ENCODE measurements at regions not wholly inside any gene's neighbourhood (a gene's known extent, or its start where the extent isn't known, plus 50 kb on each side); places are given as distances from the start of the nearest gene placed in this dataset.
A peak's percentile ranks its signal among the peaks of the same experiment; 100 is the strongest.

- Mint-ChIP-seq H3K4me1 (peaks cover 13 to 28% (median 15%) of the 10 kb centered on the region in 4 donors), H3K27me3 (peaks cover 0 to 1% of the 10 kb centered on the region in 2 donors), H3K36me3 (no peaks in the 10 kb centered on the region), H3K9me3 (peaks cover 0 to 10% (median 2%) of the 10 kb centered on the region in 8 donors), H3K27ac (peak overlapping the region in 1 of 7 donors; percentile 60), H3K4me3 (peak overlapping the region in 1 of 8 donors; percentile 21)
- no peaks in the 10 kb centered on the region for H3K9me3 ChIP-seq (ENCODE audit: control insufficient read depth in 1 of 2, low read length in 2 of 2)
- H3K36me3 ChIP-seq (ENCODE audit: insufficient read depth, low read length) = no peaks in the 10 kb centered on the region
- H3K4me1 ChIP-seq (ENCODE audit: insufficient read depth, low read length) = peaks cover 44% of the 10 kb centered on the region
- ChIA-PET POLR2A (ENCODE audit: partially characterized antibody) (no interaction called here), CTCF (ENCODE audit: partially characterized antibody) (interaction anchor here (1.6 kb wide), 1 partner anchor 24 kb away, joined by 4 read pairs; no protein-coding TSS in a partner anchor)
- H3K4me3 ChIP-seq (ENCODE audit: low read length in 2 of 2) = no peak overlapping the region
- intact Hi-C loops (cut with micrococcal nuclease) = no loop called here
- DNase-seq = no peak
- no peak overlapping the region for H3K27ac ChIP-seq (ENCODE audit: low read depth, low read length)
- no peaks in the 10 kb centered on the region for H3K27me3 ChIP-seq (ENCODE audit: insufficient read depth, low read length)
Observed at GRCh38 chr18:70627182-70627802, 338.4 kb downstream of the SOCS6 start.

GRCh38 chr18:70622622-70623419 is 334.0 kb downstream of the SOCS6 start:
- Mint-ChIP-seq H3K4me1 (peaks cover 29 to 57% (median 36%) of the 10 kb centered on the region in 4 donors), H3K36me3 (no peaks in the 10 kb centered on the region), H3K27me3 (peaks cover 0 to 1% of the 10 kb centered on the region in 2 donors), H3K9me3 (peaks cover 0 to 4% (median 2%) of the 10 kb centered on the region in 8 donors), H3K27ac (peak overlapping the region in 4 of 7 donors; percentile 18 to 86 (median 22)), H3K4me3 (peak overlapping the region in 1 of 8 donors; percentile 31)
- DNase-seq = no peak
- H3K4me3 ChIP-seq (ENCODE audit: low read length in 2 of 2) = no peak overlapping the region
- no peaks in the 10 kb centered on the region for H3K9me3 ChIP-seq (ENCODE audit: control insufficient read depth in 1 of 2, low read length in 2 of 2)
- ChIA-PET CTCF (ENCODE audit: partially characterized antibody) (interaction anchor here (0.7 to 4.2 kb wide), 5 partner anchors 12 to 49 kb away, joined by 3 to 22 read pairs (median 8); no protein-coding TSS in a partner anchor), POLR2A (ENCODE audit: partially characterized antibody) (interaction anchor here (0.7 to 4.5 kb wide), 7 partner anchors 13 to 159 kb away, joined by 3 to 45 read pairs (median 7); no protein-coding TSS in a partner anchor)
- no peaks in the 10 kb centered on the region for H3K27me3 ChIP-seq (ENCODE audit: insufficient read depth, low read length)
- intact Hi-C loops (cut with micrococcal nuclease) = no loop called here
- H3K36me3 ChIP-seq (ENCODE audit: insufficient read depth, low read length) = no peaks in the 10 kb centered on the region
- peaks cover 60% of the 10 kb centered on the region for H3K4me1 ChIP-seq (ENCODE audit: insufficient read depth, low read length)
- H3K27ac ChIP-seq (ENCODE audit: low read depth, low read length) = no peak overlapping the region

- no peaks in the 10 kb centered on the region for H3K36me3 Mint-ChIP-seq
- Histone ChIP-seq H3K36me3 (ENCODE audit: insufficient read depth, low read length) (no peaks in the 10 kb centered on the region), H3K27ac (ENCODE audit: low read depth, low read length) (peak overlapping the region; percentile 41), H3K9me3 (ENCODE audit: control insufficient read depth in 1 of 2, low read length in 2 of 2) (no peaks in the 10 kb centered on the region), H3K4me1 (ENCODE audit: insufficient read depth, low read length) (peaks cover 56% of the 10 kb centered on the region), H3K4me3 (ENCODE audit: low read length in 2 of 2) (peak overlapping the region in 1 of 2 donors; percentile 32), H3K27me3 (ENCODE audit: insufficient read depth, low read length) (no peaks in the 10 kb centered on the region)
- peak overlapping the region; percentile 86 to 97 (median 96) for H3K27ac Mint-ChIP-seq
- peaks cover 24 to 47% (median 35%) of the 10 kb centered on the region in 4 donors for H3K4me1 Mint-ChIP-seq
- peak overlapping the region; percentile 83 to 93 (median 87) for H3K4me3 Mint-ChIP-seq
- H3K27me3 Mint-ChIP-seq = peaks cover 0 to 1% of the 10 kb centered on the region in 2 donors
- POLR2A ChIA-PET (ENCODE audit: partially characterized antibody) = interaction anchor here (0.9 to 4.5 kb wide), 12 partner anchors 14 to 160 kb away, joined by 3 to 45 read pairs (median 7); no protein-coding TSS in a partner anchor
- CTCF ChIA-PET (ENCODE audit: partially characterized antibody) = interaction anchor here (0.8 to 4.2 kb wide), 9 partner anchors 12 to 160 kb away, joined by 3 to 22 read pairs (median 7); no protein-coding TSS in a partner anchor
- intact Hi-C loops (cut with micrococcal nuclease) = loop anchor here (1.0 kb wide), 1 partner anchor 38 kb away; no protein-coding TSS in a partner anchor
- peak in 4 of 5 donors; percentile 22 to 33 (median 25) for DNase-seq
- H3K9me3 Mint-ChIP-seq = peaks cover 0 to 4% (median 3%) of the 10 kb centered on the region in 8 donors
Observed at GRCh38 chr18:70621710-70622109, 332.9 kb downstream of the SOCS6 start.

- H3K4me1 ChIP-seq (ENCODE audit: insufficient read depth, low read length) = peaks cover 51% of the 10 kb centered on the region
- H3K9me3 ChIP-seq (ENCODE audit: control insufficient read depth in 1 of 2, low read length in 2 of 2) = no peaks in the 10 kb centered on the region
- Mint-ChIP-seq H3K4me1 (peaks cover 25 to 47% (median 35%) of the 10 kb centered on the region in 4 donors), H3K4me3 (peak overlapping the region in 7 of 8 donors; percentile 57 to 93 (median 87)), H3K27ac (peak overlapping the region; percentile 77 to 97 (median 95)), H3K27me3 (peaks cover 0 to 1% of the 10 kb centered on the region in 2 donors), H3K9me3 (peaks cover 3 to 9% (median 4%) of the 10 kb centered on the region in 8 donors), H3K36me3 (no peaks in the 10 kb centered on the region)
- no peaks in the 10 kb centered on the region for H3K27me3 ChIP-seq (ENCODE audit: insufficient read depth, low read length)
- no peaks in the 10 kb centered on the region for H3K36me3 ChIP-seq (ENCODE audit: insufficient read depth, low read length)
- intact Hi-C loops (cut with micrococcal nuclease) = loop anchor here (1.0 kb wide), 1 partner anchor 38 kb away; no protein-coding TSS in a partner anchor
- POLR2A ChIA-PET (ENCODE audit: partially characterized antibody) = interaction anchor here (0.9 to 4.5 kb wide), 12 partner anchors 14 to 161 kb away, joined by 3 to 45 read pairs (median 7); no protein-coding TSS in a partner anchor
- no peak for DNase-seq
- peak overlapping the region; percentile 41 for H3K27ac ChIP-seq (ENCODE audit: low read depth, low read length)
- no peak overlapping the region for H3K4me3 ChIP-seq (ENCODE audit: low read length in 2 of 2)
- CTCF ChIA-PET (ENCODE audit: partially characterized antibody) = interaction anchor here (0.8 to 4.2 kb wide), 8 partner anchors 11 to 161 kb away, joined by 3 to 22 read pairs (median 6); no protein-coding TSS in a partner anchor
Observed at GRCh38 chr18:70620837-70621612, 332.2 kb downstream of the SOCS6 start.

GRCh38 chr18:70617020-70617763 is 328.3 kb downstream of the SOCS6 start:
- Mint-ChIP-seq H3K9me3 (peaks cover 0 to 11% (median 4%) of the 10 kb centered on the region in 8 donors), H3K27me3 (no peaks in the 10 kb centered on the region), H3K4me3 (no peak overlapping the region), H3K4me1 (peaks cover 19 to 29% (median 23%) of the 10 kb centered on the region in 4 donors), H3K27ac (no peak overlapping the region), H3K36me3 (no peaks in the 10 kb centered on the region)
- POLR2A ChIA-PET (ENCODE audit: partially characterized antibody) = interaction anchor here (1.1 kb wide), 1 partner anchor 42 kb away, joined by 3 read pairs; no protein-coding TSS in a partner anchor
- intact Hi-C loops (cut with micrococcal nuclease) = no loop called here
- Histone ChIP-seq H3K36me3 (ENCODE audit: insufficient read depth, low read length) (no peaks in the 10 kb centered on the region), H3K27me3 (ENCODE audit: insufficient read depth, low read length) (no peaks in the 10 kb centered on the region), H3K4me3 (ENCODE audit: low read length in 2 of 2) (no peak overlapping the region), H3K4me1 (ENCODE audit: insufficient read depth, low read length) (peaks cover 34% of the 10 kb centered on the region), H3K9me3 (ENCODE audit: control insufficient read depth in 1 of 2, low read length in 2 of 2) (no peaks in the 10 kb centered on the region), H3K27ac (ENCODE audit: low read depth, low read length) (no peak overlapping the region)
- CTCF ChIA-PET (ENCODE audit: partially characterized antibody) = interaction anchor here (1.2 to 2.6 kb wide), 2 partner anchors 18 to 41 kb away, joined by 4 to 11 read pairs; no protein-coding TSS in a partner anchor
- no peak for DNase-seq
